SU-DHL-6 (cell line): ENCODE measurements at regions not wholly inside any gene's neighbourhood (a gene's known extent, or its start where the extent isn't known, plus 50 kb on each side); places are given as distances from the start of the nearest gene placed in this dataset.

Experiments
- H2AFZ ChIP-seq: fragments of 200-600 bp; sonication (generic); 2 replicates; pipeline ENCODE4 v1.6.1; 2014; ENCODE audit warnings: low read depth, mild to moderate bottlenecking, moderate library complexity, mixed read lengths, antibody characterized with exemption, low read length; ENCODE audit not compliant: severe bottlenecking
- H3F3A ChIP-seq: fragments of 200-600 bp; shearing (Covaris generic); 2 replicates; pipeline ENCODE4 v1.6.0; 2016; ENCODE audit warnings: antibody characterized with exemption, mild to moderate bottlenecking; ENCODE audit not compliant: insufficient read depth
- H3K27ac ChIP-seq: fragments of 200-600 bp; sonication (generic); 2 replicates; pipeline ENCODE4 v1.5.1; 2016; ENCODE audit warnings: low read depth, mild to moderate bottlenecking, low read length, moderate library complexity, mixed read lengths
- H3K27me3 ChIP-seq: fragments of 200-600 bp; sonication (generic), shearing (Covaris generic); 2 replicates; pipeline ENCODE4 v1.6.0; 2014; ENCODE audit warnings: mild to moderate bottlenecking, low read length
- H3K36me3 ChIP-seq: fragments of 200-600 bp; sonication (generic); 2 replicates; pipeline ENCODE4 v1.6.1; 2014; ENCODE audit warnings: mild to moderate bottlenecking, low read length, mixed read lengths
- H3K4me2 ChIP-seq: fragments of 300-600, 200-600 bp; shearing (Covaris generic), sonication (generic); 2 replicates; pipeline ENCODE4 v1.6.0; 2014; ENCODE audit warnings: low read length, low read depth, mild to moderate bottlenecking; ENCODE audit not compliant: poor library complexity, severe bottlenecking
- H3K4me3 ChIP-seq: fragments of 200-600 bp; sonication (generic); 2 replicates; pipeline ENCODE4 v1.5.1; 2014; ENCODE audit warnings: antibody characterized with exemption, low read length, mild to moderate bottlenecking, mixed read lengths; ENCODE audit not compliant: insufficient read depth, poor library complexity, severe bottlenecking
- H3K79me2 ChIP-seq: fragments of 200-600 bp; sonication (generic); 2 replicates; pipeline ENCODE4 v1.6.1; 2014; ENCODE audit warnings: mild to moderate bottlenecking, low read length, moderate library complexity; ENCODE audit not compliant: insufficient read depth
- H3K9ac ChIP-seq: fragments of 200-600 bp; sonication (generic); 2 replicates; pipeline ENCODE4 v1.7.0; 2014; ENCODE audit warnings: mild to moderate bottlenecking, low read length
- H3K9me2 ChIP-seq: fragments of 200-600 bp; sonication (generic); replicated peaks from 2 replicates; pipeline ENCODE4 v1.6.1; 2014; ENCODE audit warnings: low read length; ENCODE audit not compliant: insufficient read depth
- H3K9me3 ChIP-seq: fragments of 200-600 bp; sonication (generic); 2 replicates; pipeline ENCODE4 v1.6.1; 2014; ENCODE audit warnings: low read length, mixed read lengths; ENCODE audit not compliant: insufficient read depth
- H4K20me1 ChIP-seq: fragments of 200-600 bp; sonication (generic); 2 replicates; pipeline ENCODE4 v1.6.1; 2014; ENCODE audit warnings: low read depth, mild to moderate bottlenecking, antibody characterized with exemption, low read length, moderate library complexity, mixed read lengths
- CTCF ChIP-seq: fragments of 200-600 bp; sonication (generic); IDR thresholded peaks from one replicate; pipeline ENCODE4 v1.5.1; 2017; ENCODE audit warnings: antibody characterized with exemption, mild to moderate bottlenecking, low read length, moderate library complexity; ENCODE audit not compliant: insufficient read depth, poor library complexity, severe bottlenecking
- EZH2phosphoT487 ChIP-seq: fragments of 200-600 bp; sonication (generic), shearing (Covaris generic); conservative IDR thresholded peaks from 2 replicates; pipeline ENCODE4 v1.6.1; 2018; ENCODE audit warnings: mild to moderate bottlenecking, antibody characterized with exemption, low read length, moderate library complexity, mixed read lengths

GRCh38 chr3:135784557-135784956, 181.0 kb upstream of the PPP2R3A start:
- no peaks in the 10 kb centered on the region for H3K9me3 ChIP-seq
- no peak overlapping the region for H3K4me2 ChIP-seq
- H3K4me3 ChIP-seq = no peak overlapping the region
- H3K9ac ChIP-seq = no peak overlapping the region
- H3K9me2 ChIP-seq = no peaks in the 10 kb centered on the region
- no peak for TF ChIP-seq EZH2phosphoT487
- TF ChIP-seq CTCF = no peak
- no peaks in the 10 kb centered on the region for H3K27me3 ChIP-seq
- no peaks in the 10 kb centered on the region for H4K20me1 ChIP-seq
- no peak overlapping the region for H2AFZ ChIP-seq
- no peaks in the 10 kb centered on the region for H3K79me2 ChIP-seq
- H3F3A ChIP-seq = no peaks in the 10 kb centered on the region
- H3K27ac ChIP-seq = no peak overlapping the region
- no peaks in the 10 kb centered on the region for H3K36me3 ChIP-seq

- H3K9me3 ChIP-seq = no peaks in the 10 kb centered on the region
- H3K4me2 ChIP-seq = no peak overlapping the region
- H4K20me1 ChIP-seq = no peaks in the 10 kb centered on the region
- H3K4me3 ChIP-seq = no peak overlapping the region
- no peak overlapping the region for H2AFZ ChIP-seq
- no peaks in the 10 kb centered on the region for H3F3A ChIP-seq
- no peak overlapping the region for H3K9ac ChIP-seq
- TF ChIP-seq EZH2phosphoT487 = no peak
- TF ChIP-seq CTCF = no peak
- no peaks in the 10 kb centered on the region for H3K27me3 ChIP-seq
- H3K27ac ChIP-seq = no peak overlapping the region
- H3K79me2 ChIP-seq = no peaks in the 10 kb centered on the region
- no peaks in the 10 kb centered on the region for H3K9me2 ChIP-seq
- H3K36me3 ChIP-seq = no peaks in the 10 kb centered on the region
Observed at GRCh38 chr3:135788146-135788545, 177.4 kb upstream of the PPP2R3A start.

GRCh38 chr3:135788978-135789377, 176.6 kb upstream of the PPP2R3A start:
- Histone ChIP-seq H3K9me2 (no peaks in the 10 kb centered on the region), H4K20me1 (no peaks in the 10 kb centered on the region), H3K4me3 (no peak overlapping the region), H3K9ac (no peak overlapping the region), H3K4me2 (no peak overlapping the region), H3K27me3 (no peaks in the 10 kb centered on the region), H3K9me3 (no peaks in the 10 kb centered on the region), H2AFZ (no peak overlapping the region), H3K36me3 (no peaks in the 10 kb centered on the region), H3K79me2 (no peaks in the 10 kb centered on the region), H3F3A (no peaks in the 10 kb centered on the region), H3K27ac (no peak overlapping the region)
- no peak for TF ChIP-seq EZH2phosphoT487
- TF ChIP-seq CTCF = no peak
